ENCODE measurements at regions not wholly inside any gene's neighbourhood (a gene's known extent, or its start where the extent isn't known, plus 50 kb on each side); places are given as distances from the start of the nearest gene placed in this dataset.
A peak's percentile ranks its signal among the peaks of the same experiment; 100 is the strongest.
"Not testable (repeated sequence)": the region's sequence is repeated elsewhere in the genome, so short reads cannot be mapped to it uniquely, and the experiment has no call there.

GRCh38 chr11:98296091-98296880 is 724.5 kb upstream of the CNTN5 start:
- ChIA-PET POLR2A (ENCODE audit: low non-redundant PET) (no interaction called here), CTCF (interaction anchor here (0.6 kb wide), 1 partner anchor 616 kb away, joined by 3 read pairs; no protein-coding TSS in a partner anchor)
- no peak for TF ChIP-seq CTCF (conservative IDR thresholded peaks at IDR 0.05; ENCODE audit: low read depth)
- no peak overlapping the region for H3K27ac ChIP-seq
- no peak for DNase-seq (ENCODE audit: low spot score)

GRCh38 chr11:98300719-98301118 is 720.0 kb upstream of the CNTN5 start:
- ChIA-PET CTCF (no interaction called here), POLR2A (ENCODE audit: low non-redundant PET) (no interaction called here)
- no peak for TF ChIP-seq CTCF (conservative IDR thresholded peaks at IDR 0.05; ENCODE audit: low read depth)
- no peak overlapping the region for H3K27ac ChIP-seq
- no peak for DNase-seq (ENCODE audit: low spot score)

- POLR2A ChIA-PET (ENCODE audit: low non-redundant PET), result no interaction called here
- TF ChIP-seq CTCF (conservative IDR thresholded peaks at IDR 0.05; ENCODE audit: low read depth), result no peak
- H3K27ac ChIP-seq, result no peak overlapping the region
- CTCF ChIA-PET, result interaction anchor here (0.7 kb wide), 1 partner anchor 396 kb away, joined by 4 read pairs; no protein-coding TSS in a partner anchor
- DNase-seq (ENCODE audit: low spot score), result no peak
Observed at GRCh38 chr11:98307827-98308491, 712.8 kb upstream of the CNTN5 start.

- H3K27ac ChIP-seq; POLR2A ChIA-PET (ENCODE audit: low non-redundant PET); DNase-seq (ENCODE audit: low spot score); CTCF ChIA-PET: not testable (repeated sequence)
Observed at GRCh38 chr11:98330306-98330705, 690.4 kb upstream of the CNTN5 start.

- no peak for DNase-seq (ENCODE audit: low spot score)
- TF ChIP-seq CTCF (conservative IDR thresholded peaks at IDR 0.05; ENCODE audit: low read depth), result no peak
- no peak overlapping the region for H3K27ac ChIP-seq
- ChIA-PET CTCF (no interaction called here), POLR2A (ENCODE audit: low non-redundant PET) (no interaction called here)
Observed at GRCh38 chr11:98358551-98358950, 662.2 kb upstream of the CNTN5 start.

- POLR2A ChIA-PET (ENCODE audit: low non-redundant PET), result no interaction called here
- peak; percentile 1 for DNase-seq (ENCODE audit: low spot score)
- TF ChIP-seq CTCF (conservative IDR thresholded peaks at IDR 0.05; ENCODE audit: low read depth), result no peak
- CTCF ChIA-PET, result no interaction called here
- no peak overlapping the region for H3K27ac ChIP-seq
Observed at GRCh38 chr11:98365190-98365589, 655.6 kb upstream of the CNTN5 start.

- no peak overlapping the region for H3K27ac ChIP-seq
- POLR2A ChIA-PET (ENCODE audit: low non-redundant PET), result no interaction called here
- TF ChIP-seq CTCF (conservative IDR thresholded peaks at IDR 0.05; ENCODE audit: low read depth), result no peak
- CTCF ChIA-PET, result no interaction called here
- no peak for DNase-seq (ENCODE audit: low spot score)
Observed at GRCh38 chr11:98365941-98366340, 654.8 kb upstream of the CNTN5 start.

All from RWPE1 (cell line).